ENCODE measurements at regions not wholly inside any gene's neighbourhood (a gene's known extent, or its start where the extent isn't known, plus 50 kb on each side); places are given as distances from the start of the nearest gene placed in this dataset.

GRCh38 chr1:56070601-56071000, 508.8 kb downstream of the PLPP3 start:
- Histone ChIP-seq H3K4me3 (no peak overlapping the region), H3K27ac (no peak overlapping the region), H3K9ac (ENCODE audit: insufficient read length) (no peak overlapping the region), H3K36me3 (ENCODE audit: insufficient read depth, low read length) (no peaks in the 10 kb centered on the region), H3K9me3 (ENCODE audit: low read depth, low read length) (no peaks in the 10 kb centered on the region)
- TF ChIP-seq POLR2AphosphoS5 (IDR thresholded peaks at IDR 0.05; ENCODE audit: borderline replicate concordance, low read depth, low read length): no peak
- no peak for TF ChIP-seq FOXP2 (optimal IDR thresholded peaks at IDR 0.05; ENCODE audit: control extremely low read depth, extremely low read length, insufficient read depth)
- no peak for TF ChIP-seq EZH2 (IDR thresholded peaks at IDR 0.05)
- DNase-seq (ENCODE audit: low read depth, low spot score): no peak

DNA sequence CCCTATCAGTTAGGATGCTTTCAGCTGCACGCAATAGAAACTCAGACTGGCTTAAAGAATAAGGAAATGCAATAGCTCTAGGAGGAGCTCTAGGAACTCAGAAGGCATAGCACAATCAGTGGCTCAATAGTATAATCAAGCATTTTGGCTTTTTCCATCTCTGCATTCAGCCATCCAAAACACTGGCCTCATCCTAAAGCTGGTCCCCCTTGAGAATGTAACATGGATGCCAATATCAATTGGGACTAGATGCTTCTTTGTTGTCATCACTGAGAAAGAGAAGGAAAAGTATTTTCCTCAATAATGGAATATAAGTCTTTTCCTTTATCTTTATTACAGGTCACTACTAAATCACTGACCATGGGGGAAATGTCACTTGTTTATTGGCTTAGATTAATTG, 509.5 kb downstream of the PLPP3 start:
- Histone ChIP-seq H3K36me3 (ENCODE audit: insufficient read depth, low read length) (no peaks in the 10 kb centered on the region), H3K9ac (ENCODE audit: insufficient read length) (no peak overlapping the region), H3K9me3 (ENCODE audit: low read depth, low read length) (no peaks in the 10 kb centered on the region), H3K4me3 (no peak overlapping the region), H3K27ac (no peak overlapping the region)
- TF ChIP-seq FOXP2 (optimal IDR thresholded peaks at IDR 0.05; ENCODE audit: control extremely low read depth, extremely low read length, insufficient read depth): no peak
- no peak for TF ChIP-seq EZH2 (IDR thresholded peaks at IDR 0.05)
- TF ChIP-seq POLR2AphosphoS5 (IDR thresholded peaks at IDR 0.05; ENCODE audit: borderline replicate concordance, low read depth, low read length): no peak
- DNase-seq (ENCODE audit: low read depth, low spot score): no peak

- TF ChIP-seq FOXP2 (optimal IDR thresholded peaks at IDR 0.05; ENCODE audit: control extremely low read depth, extremely low read length, insufficient read depth) (no peak), POLR2AphosphoS5 (IDR thresholded peaks at IDR 0.05; ENCODE audit: borderline replicate concordance, low read depth, low read length) (no peak), EZH2 (IDR thresholded peaks at IDR 0.05) (no peak)
- no peak overlapping the region for H3K27ac ChIP-seq
- no peak overlapping the region for H3K9ac ChIP-seq (ENCODE audit: insufficient read length)
- no peaks in the 10 kb centered on the region for H3K9me3 ChIP-seq (ENCODE audit: low read depth, low read length)
- H3K4me3 ChIP-seq: no peak overlapping the region
- H3K36me3 ChIP-seq (ENCODE audit: insufficient read depth, low read length): no peaks in the 10 kb centered on the region
- no peak for DNase-seq (ENCODE audit: low read depth, low spot score)
Observed at GRCh38 chr1:56068908-56069307, 510.5 kb downstream of the PLPP3 start.

DNA sequence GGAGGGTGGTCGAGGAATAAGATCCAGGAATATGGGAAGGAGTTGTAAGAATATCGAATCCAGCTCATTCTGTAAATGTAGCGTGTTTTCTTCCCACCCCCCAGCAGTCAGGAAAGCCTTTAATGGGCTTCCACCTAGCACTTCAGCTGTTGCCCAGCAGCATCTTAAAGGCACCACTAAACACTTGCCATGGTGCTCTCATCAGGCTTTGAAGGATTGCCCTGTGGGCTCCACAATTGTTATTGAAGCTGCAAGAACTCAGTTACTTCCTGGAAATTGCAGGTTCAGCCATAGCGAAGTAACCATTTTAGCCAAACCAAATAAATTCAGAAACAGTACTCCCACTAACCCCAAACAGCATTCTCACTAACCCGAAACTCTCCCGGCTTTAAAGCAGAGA, 511.2 kb downstream of the PLPP3 start:
- Histone ChIP-seq H3K4me3 (no peak overlapping the region), H3K9ac (ENCODE audit: insufficient read length) (no peak overlapping the region), H3K36me3 (ENCODE audit: insufficient read depth, low read length) (no peaks in the 10 kb centered on the region), H3K9me3 (ENCODE audit: low read depth, low read length) (no peaks in the 10 kb centered on the region), H3K27ac (no peak overlapping the region)
- no peak for DNase-seq (ENCODE audit: low read depth, low spot score)
- no peak for TF ChIP-seq EZH2 (IDR thresholded peaks at IDR 0.05)
- TF ChIP-seq POLR2AphosphoS5 (IDR thresholded peaks at IDR 0.05; ENCODE audit: borderline replicate concordance, low read depth, low read length): no peak
- no peak for TF ChIP-seq FOXP2 (optimal IDR thresholded peaks at IDR 0.05; ENCODE audit: control extremely low read depth, extremely low read length, insufficient read depth)

- H3K27ac ChIP-seq: no peak overlapping the region
- no peaks in the 10 kb centered on the region for H3K9me3 ChIP-seq (ENCODE audit: low read depth, low read length)
- no peaks in the 10 kb centered on the region for H3K36me3 ChIP-seq (ENCODE audit: insufficient read depth, low read length)
- TF ChIP-seq EZH2 (IDR thresholded peaks at IDR 0.05) (no peak), FOXP2 (optimal IDR thresholded peaks at IDR 0.05; ENCODE audit: control extremely low read depth, extremely low read length, insufficient read depth) (no peak), POLR2AphosphoS5 (IDR thresholded peaks at IDR 0.05; ENCODE audit: borderline replicate concordance, low read depth, low read length) (no peak)
- no peak for DNase-seq (ENCODE audit: low read depth, low spot score)
- no peak overlapping the region for H3K4me3 ChIP-seq
- no peak overlapping the region for H3K9ac ChIP-seq (ENCODE audit: insufficient read length)
Observed at GRCh38 chr1:56065729-56066128, 513.6 kb downstream of the PLPP3 start.

- H3K36me3 ChIP-seq (ENCODE audit: insufficient read depth, low read length): no peaks in the 10 kb centered on the region
- H3K9me3 ChIP-seq (ENCODE audit: low read depth, low read length): no peaks in the 10 kb centered on the region
- no peak overlapping the region for H3K9ac ChIP-seq (ENCODE audit: insufficient read length)
- H3K4me3 ChIP-seq: no peak overlapping the region
- TF ChIP-seq EZH2 (IDR thresholded peaks at IDR 0.05) (no peak), POLR2AphosphoS5 (IDR thresholded peaks at IDR 0.05; ENCODE audit: borderline replicate concordance, low read depth, low read length) (no peak), FOXP2 (optimal IDR thresholded peaks at IDR 0.05; ENCODE audit: control extremely low read depth, extremely low read length, insufficient read depth) (no peak)
- H3K27ac ChIP-seq: no peak overlapping the region
- DNase-seq (ENCODE audit: low read depth, low spot score): no peak
Observed at GRCh38 chr1:56064705-56065104, 514.7 kb downstream of the PLPP3 start.

DNA sequence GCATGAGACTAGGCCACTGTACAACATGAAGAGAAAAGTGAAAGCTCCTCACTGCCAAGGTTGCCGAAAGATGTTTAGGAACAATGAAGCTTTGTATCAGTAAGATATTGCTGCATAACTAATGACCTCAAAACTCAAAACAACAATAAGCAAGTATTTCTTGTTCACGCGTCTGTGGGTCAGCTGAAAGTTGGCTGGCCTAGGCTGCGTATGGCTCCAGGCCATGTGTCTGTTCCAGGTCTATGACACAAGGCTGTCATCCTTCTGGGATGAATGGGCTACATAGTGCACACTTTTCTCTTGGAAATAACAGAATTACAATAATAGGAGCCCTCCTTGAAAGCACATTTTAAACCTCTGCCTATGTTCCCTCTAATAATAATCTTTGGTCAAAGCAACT, 515.9 kb downstream of the PLPP3 start:
- Histone ChIP-seq H3K4me3 (no peak overlapping the region), H3K9ac (ENCODE audit: insufficient read length) (no peak overlapping the region), H3K27ac (no peak overlapping the region), H3K36me3 (ENCODE audit: insufficient read depth, low read length) (no peaks in the 10 kb centered on the region), H3K9me3 (ENCODE audit: low read depth, low read length) (no peaks in the 10 kb centered on the region)
- TF ChIP-seq FOXP2 (optimal IDR thresholded peaks at IDR 0.05; ENCODE audit: control extremely low read depth, extremely low read length, insufficient read depth): no peak
- no peak for TF ChIP-seq EZH2 (IDR thresholded peaks at IDR 0.05)
- TF ChIP-seq POLR2AphosphoS5 (IDR thresholded peaks at IDR 0.05; ENCODE audit: borderline replicate concordance, low read depth, low read length): no peak
- no peak for DNase-seq (ENCODE audit: low read depth, low spot score)

GRCh38 chr1:56062625-56063024, 516.7 kb downstream of the PLPP3 start:
- DNase-seq (ENCODE audit: low read depth, low spot score): no peak
- no peak overlapping the region for H3K9ac ChIP-seq (ENCODE audit: insufficient read length)
- H3K27ac ChIP-seq: no peak overlapping the region
- H3K9me3 ChIP-seq (ENCODE audit: low read depth, low read length): no peaks in the 10 kb centered on the region
- H3K4me3 ChIP-seq: no peak overlapping the region
- TF ChIP-seq FOXP2 (optimal IDR thresholded peaks at IDR 0.05; ENCODE audit: control extremely low read depth, extremely low read length, insufficient read depth) (no peak), POLR2AphosphoS5 (IDR thresholded peaks at IDR 0.05; ENCODE audit: borderline replicate concordance, low read depth, low read length) (no peak), EZH2 (IDR thresholded peaks at IDR 0.05) (no peak)
- no peaks in the 10 kb centered on the region for H3K36me3 ChIP-seq (ENCODE audit: insufficient read depth, low read length)

DNA sequence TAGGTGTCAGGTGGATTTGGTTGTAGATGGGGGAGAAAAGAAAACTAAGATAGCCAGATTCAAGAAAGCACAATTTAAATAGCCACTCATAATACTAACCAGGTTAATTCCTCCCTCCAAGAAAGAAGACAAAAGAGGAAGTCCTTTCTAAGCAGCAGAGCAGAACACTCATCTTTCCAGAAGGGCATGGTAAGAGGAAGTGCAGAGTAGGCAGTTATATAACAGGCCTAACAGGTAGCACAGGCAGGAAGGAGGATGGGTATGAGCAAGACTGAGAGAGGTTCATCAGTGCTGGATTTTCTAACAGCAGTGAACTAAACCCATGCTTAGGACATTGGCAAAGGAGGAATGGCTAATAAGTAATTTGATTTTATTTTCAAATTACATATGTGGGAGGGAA, 517.5 kb downstream of the PLPP3 start:
- TF ChIP-seq FOXP2 (optimal IDR thresholded peaks at IDR 0.05; ENCODE audit: control extremely low read depth, extremely low read length, insufficient read depth): no peak
- TF ChIP-seq POLR2AphosphoS5 (IDR thresholded peaks at IDR 0.05; ENCODE audit: borderline replicate concordance, low read depth, low read length): no peak
- TF ChIP-seq EZH2 (IDR thresholded peaks at IDR 0.05): no peak
- no peak for DNase-seq (ENCODE audit: low read depth, low spot score)

More for the DNA sequence above, 517.5 kb downstream of the PLPP3 start:
- H3K4me3 ChIP-seq: no peak overlapping the region
- no peak overlapping the region for H3K27ac ChIP-seq
- no peaks in the 10 kb centered on the region for H3K9me3 ChIP-seq (ENCODE audit: low read depth, low read length)
- no peak overlapping the region for H3K9ac ChIP-seq (ENCODE audit: insufficient read length)
- H3K36me3 ChIP-seq (ENCODE audit: insufficient read depth, low read length): no peaks in the 10 kb centered on the region
